HUES48 (cell line): ENCODE measurements at regions not wholly inside any gene's neighbourhood (a gene's known extent, or its start where the extent isn't known, plus 50 kb on each side); places are given as distances from the start of the nearest gene placed in this dataset.

Experiments
- H3K27ac ChIP-seq: one replicate; pipeline ENCODE4 v1.7.0; 2013; ENCODE audit warnings: low read depth, low read length, inconsistent platforms
- H3K27me3 ChIP-seq: 2 replicates; pipeline ENCODE4 v1.6.1; 2013; ENCODE audit warnings: mild to moderate bottlenecking, low read length; ENCODE audit not compliant: control insufficient read depth, insufficient read depth
- H3K36me3 ChIP-seq: 2 replicates; pipeline ENCODE4 v1.6.1; 2013; ENCODE audit warnings: low read length; ENCODE audit not compliant: control insufficient read depth, insufficient read depth
- H3K4me1 ChIP-seq: 2 replicates; pipeline ENCODE4 v1.6.1; 2013; ENCODE audit warnings: mild to moderate bottlenecking, low read length; ENCODE audit not compliant: control insufficient read depth, insufficient read depth
- H3K4me3 ChIP-seq: 2 replicates; pipeline ENCODE4 v1.5.1; 2013; ENCODE audit warnings: mild to moderate bottlenecking, low read depth, low read length
- H3K9ac ChIP-seq: 2 replicates; pipeline ENCODE4 v1.6.1; 2013; ENCODE audit warnings: mild to moderate bottlenecking, low read depth, low read length, moderate library complexity
- H3K9me3 ChIP-seq: 2 replicates; pipeline ENCODE4 v1.6.1; 2013; ENCODE audit warnings: low read length; ENCODE audit not compliant: control insufficient read depth, insufficient read depth

- H3K27ac ChIP-seq = no peak overlapping the region
- H3K4me3 ChIP-seq = no peak overlapping the region
- no peaks in the 10 kb centered on the region for H3K9me3 ChIP-seq
- H3K36me3 ChIP-seq = no peaks in the 10 kb centered on the region
- no peaks in the 10 kb centered on the region for H3K27me3 ChIP-seq
- peaks cover 60% of the 10 kb centered on the region for H3K4me1 ChIP-seq
- no peak overlapping the region for H3K9ac ChIP-seq
Observed at GRCh38 chr5:124675931-124676846, 70.2 kb downstream of the ZNF608 start.

GRCh38 chr5:124671193-124671592 is 75.2 kb downstream of the ZNF608 start:
- Histone ChIP-seq H3K36me3 (no peaks in the 10 kb centered on the region), H3K4me1 (peaks cover 70% of the 10 kb centered on the region), H3K4me3 (no peak overlapping the region), H3K27me3 (no peaks in the 10 kb centered on the region), H3K9ac (no peak overlapping the region), H3K27ac (no peak overlapping the region), H3K9me3 (no peaks in the 10 kb centered on the region)

GRCh38 chr5:124670722-124671184 is 75.7 kb downstream of the ZNF608 start:
- Histone ChIP-seq H3K27ac (peak overlapping the region; percentile 29), H3K36me3 (no peaks in the 10 kb centered on the region), H3K9ac (no peak overlapping the region), H3K4me1 (peaks cover 69% of the 10 kb centered on the region), H3K9me3 (no peaks in the 10 kb centered on the region), H3K4me3 (no peak overlapping the region), H3K27me3 (no peaks in the 10 kb centered on the region)

- no peak overlapping the region for H3K9ac ChIP-seq
- peaks cover 68% of the 10 kb centered on the region for H3K4me1 ChIP-seq
- no peak overlapping the region for H3K27ac ChIP-seq
- H3K9me3 ChIP-seq = no peaks in the 10 kb centered on the region
- H3K4me3 ChIP-seq = no peak overlapping the region
- H3K36me3 ChIP-seq = no peaks in the 10 kb centered on the region
- no peaks in the 10 kb centered on the region for H3K27me3 ChIP-seq
Observed at GRCh38 chr5:124669956-124670721, 76.3 kb downstream of the ZNF608 start.

GRCh38 chr5:124669300-124669648 is 77.2 kb downstream of the ZNF608 start:
- Histone ChIP-seq H3K4me1 (peaks cover 75% of the 10 kb centered on the region), H3K27ac (no peak overlapping the region)

GRCh38 chr5:124668353-124669299 is 77.8 kb downstream of the ZNF608 start:
- Histone ChIP-seq H3K27me3 (no peaks in the 10 kb centered on the region), H3K9ac (no peak overlapping the region), H3K4me3 (no peak overlapping the region), H3K27ac (no peak overlapping the region), H3K4me1 (peaks cover 76% of the 10 kb centered on the region), H3K9me3 (no peaks in the 10 kb centered on the region), H3K36me3 (no peaks in the 10 kb centered on the region)

More at GRCh38 chr5:124669300-124669648, 77.2 kb downstream of the ZNF608 start:
- Histone ChIP-seq H3K9me3 (no peaks in the 10 kb centered on the region), H3K4me3 (no peak overlapping the region), H3K36me3 (no peaks in the 10 kb centered on the region), H3K9ac (no peak overlapping the region), H3K27me3 (no peaks in the 10 kb centered on the region)

GRCh38 chr5:124665625-124666024 is 80.8 kb downstream of the ZNF608 start:
- Histone ChIP-seq H3K4me1 (peaks cover 86% of the 10 kb centered on the region), H3K4me3 (no peak overlapping the region), H3K9ac (no peak overlapping the region), H3K27me3 (no peaks in the 10 kb centered on the region), H3K9me3 (no peaks in the 10 kb centered on the region), H3K36me3 (no peaks in the 10 kb centered on the region), H3K27ac (no peak overlapping the region)

GRCh38 chr5:124665035-124665434 is 81.4 kb downstream of the ZNF608 start:
- Histone ChIP-seq H3K4me3 (no peak overlapping the region), H3K27ac (no peak overlapping the region), H3K27me3 (no peaks in the 10 kb centered on the region), H3K9ac (no peak overlapping the region), H3K9me3 (no peaks in the 10 kb centered on the region), H3K4me1 (peaks cover 86% of the 10 kb centered on the region), H3K36me3 (no peaks in the 10 kb centered on the region)

GRCh38 chr5:124664287-124664686 is 82.2 kb downstream of the ZNF608 start:
- Histone ChIP-seq H3K9me3 (no peaks in the 10 kb centered on the region), H3K36me3 (no peaks in the 10 kb centered on the region), H3K27me3 (no peaks in the 10 kb centered on the region), H3K4me3 (no peak overlapping the region), H3K9ac (no peak overlapping the region), H3K4me1 (peaks cover 87% of the 10 kb centered on the region), H3K27ac (no peak overlapping the region)

GRCh38 chr5:124663101-124663506 is 83.3 kb downstream of the ZNF608 start:
- peak overlapping the region; percentile 94 for H3K27ac ChIP-seq
- no peak overlapping the region for H3K4me3 ChIP-seq
- peaks cover 88% of the 10 kb centered on the region for H3K4me1 ChIP-seq
- no peaks in the 10 kb centered on the region for H3K9me3 ChIP-seq
- no peaks in the 10 kb centered on the region for H3K27me3 ChIP-seq
- H3K9ac ChIP-seq = no peak overlapping the region
- no peaks in the 10 kb centered on the region for H3K36me3 ChIP-seq
